ENCODE measurements at regions not wholly inside any gene's neighbourhood (a gene's known extent, or its start where the extent isn't known, plus 50 kb on each side); places are given as distances from the start of the nearest gene placed in this dataset.
"Not testable (repeated sequence)": the region's sequence is repeated elsewhere in the genome, so short reads cannot be mapped to it uniquely, and the experiment has no call there.

GRCh38 chr5:15333091-15333490 lies 166.9 kb upstream of the FBXL7 start:
- no peak for DNase-seq

DNA sequence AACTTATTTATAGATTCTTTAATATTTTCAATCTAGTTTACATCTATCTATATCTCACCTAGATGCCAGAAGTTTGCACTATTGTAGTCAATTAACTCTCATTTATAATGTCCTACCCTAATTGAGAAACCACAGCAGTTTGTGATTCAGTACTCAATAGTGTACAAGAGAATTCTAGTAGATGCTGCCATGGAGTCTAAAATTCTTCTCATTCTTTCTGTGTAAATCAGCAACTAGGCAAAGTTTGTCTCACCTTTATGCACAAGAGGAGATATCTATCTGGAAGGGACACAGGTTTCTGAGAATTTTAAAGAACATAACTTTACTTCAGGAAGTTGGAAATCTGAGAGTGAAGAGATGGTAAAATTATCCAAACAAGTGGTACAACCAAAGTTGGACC lies 173.0 kb upstream of the FBXL7 start:
- no peak for DNase-seq

DNA sequence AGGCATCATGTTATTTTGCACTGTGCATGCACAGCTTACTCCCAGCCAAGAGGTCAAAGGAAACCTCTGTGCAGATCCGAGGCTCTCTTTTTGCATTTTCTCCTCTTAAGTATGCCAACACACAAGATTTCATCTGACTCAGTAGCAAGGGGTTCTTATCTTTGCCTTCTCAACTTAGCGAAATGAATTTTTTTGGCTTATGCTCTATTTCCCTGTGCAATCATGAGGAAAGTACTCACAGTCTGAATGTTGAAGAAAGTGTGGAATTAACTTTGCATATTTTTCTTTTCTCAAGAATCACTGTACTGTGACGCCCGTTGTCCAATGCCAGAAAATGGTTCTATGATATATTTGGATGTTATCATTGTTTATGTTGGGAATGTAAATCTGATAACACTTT lies 173.5 kb upstream of the FBXL7 start:
- DNase-seq = no peak

DNA sequence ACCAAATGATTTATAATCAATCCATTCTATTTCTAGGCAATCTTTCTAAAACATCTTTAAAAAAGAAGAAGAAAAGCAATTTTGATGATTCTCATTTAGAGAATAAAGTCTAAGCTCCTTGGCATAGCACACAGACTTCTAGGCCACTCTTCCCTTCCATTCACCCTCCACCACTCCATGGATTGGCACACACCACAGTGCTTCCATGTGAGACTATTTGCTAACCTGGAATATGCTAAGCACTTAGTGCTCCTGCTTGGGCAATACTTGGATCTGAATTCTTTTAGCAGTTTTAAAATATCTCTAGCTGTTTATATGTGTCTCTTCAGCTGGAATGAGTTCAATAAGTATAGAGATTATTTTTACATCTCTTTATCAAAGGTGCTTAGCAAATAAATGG lies 177.6 kb upstream of the FBXL7 start:
- DNase-seq = no peak

- DNase-seq = no peak
Observed at GRCh38 chr5:15321776-15322175, 178.2 kb upstream of the FBXL7 start.

DNA sequence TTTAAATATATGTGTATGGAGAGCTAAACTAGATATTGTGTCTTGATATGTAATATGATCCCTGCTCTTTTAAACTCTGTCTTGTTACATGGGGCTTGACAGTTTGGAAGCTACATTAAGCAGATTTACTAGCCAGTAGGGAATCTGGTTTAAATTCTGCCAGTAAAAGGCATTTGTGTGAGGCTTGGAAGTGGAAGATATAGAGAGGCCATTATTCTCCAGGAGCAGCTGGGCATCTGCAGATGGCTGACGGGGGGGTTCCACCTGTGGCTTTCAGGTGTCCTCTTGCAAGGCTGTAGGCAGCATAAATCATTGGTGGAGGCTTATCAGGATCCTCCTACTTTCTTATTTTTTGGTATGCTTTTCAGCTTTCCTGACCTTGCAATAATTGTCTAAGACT lies 179.1 kb upstream of the FBXL7 start:
- DNase-seq = no peak

- DNase-seq = no peak
Observed at GRCh38 chr5:15304914-15305834, 194.8 kb upstream of the FBXL7 start.

GRCh38 chr5:15304066-15304731 lies 195.8 kb upstream of the FBXL7 start:
- DNase-seq = no peak

GRCh38 chr5:15300141-15300540 lies 199.8 kb upstream of the FBXL7 start:
- DNase-seq = no peak

- no peak for DNase-seq
Observed at GRCh38 chr5:15290953-15291352, 209.0 kb upstream of the FBXL7 start.

DNA sequence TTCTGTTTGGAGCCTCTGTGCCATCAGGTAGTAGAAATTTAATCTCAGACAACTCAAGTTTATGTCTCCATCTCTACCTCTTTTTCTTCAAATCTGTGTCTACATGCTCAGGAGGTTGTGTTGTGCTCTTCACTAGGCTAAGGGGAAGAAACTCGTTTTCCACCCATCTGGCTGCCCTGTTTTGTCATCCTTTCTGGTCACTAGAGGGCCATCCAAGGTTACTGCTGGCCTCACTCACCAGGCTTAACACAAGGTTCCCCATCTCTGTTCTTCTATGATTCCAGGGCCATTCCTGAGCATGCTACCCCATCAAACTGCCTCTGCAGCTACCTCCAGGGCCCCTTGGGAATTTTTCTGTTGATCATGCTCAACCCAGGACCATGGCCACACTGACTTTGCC lies 213.3 kb upstream of the FBXL7 start:
- no peak for DNase-seq

DNA sequence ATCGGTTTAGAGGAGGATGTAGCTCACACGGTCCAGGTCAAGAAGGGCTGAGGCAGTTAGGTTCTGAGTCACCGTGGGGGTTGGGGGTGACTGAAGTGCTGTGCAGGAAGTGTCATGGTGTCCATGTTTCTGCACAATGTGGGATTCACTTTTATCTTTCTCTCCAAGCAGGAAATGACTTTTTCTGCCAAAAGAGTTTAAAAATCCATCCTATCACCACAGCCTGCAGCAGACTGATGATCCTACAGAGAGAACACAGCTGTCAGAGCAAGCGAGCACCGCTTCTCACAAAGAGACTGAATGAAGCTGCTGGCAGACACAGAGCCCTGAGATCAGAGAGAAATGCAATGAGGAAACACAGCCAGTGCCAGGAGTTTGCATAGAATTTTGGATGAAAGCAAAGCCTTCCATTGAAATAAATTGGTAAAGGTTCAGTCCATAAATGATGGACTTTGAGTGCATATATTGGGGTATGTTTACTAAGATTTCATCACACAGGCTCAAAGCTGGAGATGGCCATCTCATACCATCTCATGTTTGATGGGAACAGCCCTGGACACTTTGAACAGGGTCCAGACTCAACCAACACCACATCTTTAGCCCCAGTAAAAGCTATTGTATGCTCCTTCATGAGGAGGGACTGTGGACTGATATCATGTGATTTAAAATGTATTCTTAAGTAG lies 213.9 kb upstream of the FBXL7 start:
- DNase-seq = no peak

DNA sequence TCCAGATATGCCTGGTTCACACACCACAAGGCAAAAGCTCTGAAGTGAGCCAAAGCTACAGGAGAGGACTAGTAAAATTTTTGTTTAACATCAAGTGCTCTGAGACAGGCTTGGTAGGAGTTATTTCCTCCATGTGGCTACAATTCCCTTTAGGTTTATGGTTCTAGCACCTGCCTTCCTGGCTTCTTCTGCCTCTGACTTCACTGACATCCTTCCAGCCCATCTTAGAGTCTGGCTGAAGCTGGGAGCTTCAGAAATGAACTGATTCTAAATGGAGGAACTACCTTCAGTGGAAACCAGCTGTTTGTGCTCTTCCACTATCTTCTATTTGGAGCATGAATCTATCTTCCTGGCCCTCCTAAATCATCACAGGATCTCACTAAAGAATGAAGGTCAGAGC lies 215.3 kb upstream of the FBXL7 start:
- DNase-seq = no peak

GRCh38 chr5:15283076-15283475 lies 216.9 kb upstream of the FBXL7 start:
- DNase-seq = no peak

GRCh38 chr5:15282611-15283010 lies 217.4 kb upstream of the FBXL7 start:
- no peak for DNase-seq

- not testable (repeated sequence) for DNase-seq
Observed at GRCh38 chr5:15271596-15271995, 228.4 kb upstream of the FBXL7 start.

GRCh38 chr5:15267966-15268365 lies 232.0 kb upstream of the FBXL7 start:
- no peak for DNase-seq

GRCh38 chr5:15266841-15267240 lies 233.1 kb upstream of the FBXL7 start:
- no peak for DNase-seq

DNA sequence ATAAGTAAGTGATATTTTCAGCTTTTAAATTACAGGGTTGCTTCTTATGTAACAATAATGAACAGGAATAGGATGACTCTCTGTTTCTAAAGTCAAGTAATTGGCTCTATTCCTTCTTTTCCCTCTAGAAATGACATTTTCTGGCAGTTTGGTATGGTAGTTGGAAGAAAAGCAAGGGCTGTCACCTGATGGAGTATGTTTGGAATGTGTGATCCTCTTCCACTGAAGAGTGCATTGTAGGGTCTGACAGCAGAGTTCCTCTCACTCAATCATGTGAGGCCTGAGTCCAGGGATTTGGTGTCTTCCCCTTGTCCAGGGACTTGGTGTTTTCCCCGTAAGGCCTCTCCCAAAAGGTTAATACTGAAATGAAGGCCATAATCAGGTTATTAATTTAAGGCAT lies 233.8 kb upstream of the FBXL7 start:
- DNase-seq = no peak

GRCh38 chr5:15263942-15264341 lies 236.0 kb upstream of the FBXL7 start:
- no peak for DNase-seq

DNA sequence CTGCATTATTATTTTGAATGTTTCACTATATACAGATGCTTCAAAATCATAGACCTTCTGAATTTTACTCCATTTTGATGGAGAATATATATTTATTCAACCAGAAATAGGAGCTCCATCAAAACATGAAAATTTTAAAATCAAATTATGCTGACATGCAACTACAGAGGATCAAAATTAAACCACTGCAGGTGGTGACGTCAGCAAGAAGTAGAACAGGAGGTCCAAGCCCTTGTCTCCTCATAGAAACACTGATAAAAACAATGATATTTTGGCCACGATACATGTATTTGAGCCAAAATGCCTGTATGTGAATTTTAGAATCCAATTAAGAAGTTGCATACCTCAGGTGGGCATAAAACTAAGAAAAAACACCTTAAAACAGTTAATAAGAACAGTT lies 236.6 kb upstream of the FBXL7 start:
- DNase-seq = no peak

DNA sequence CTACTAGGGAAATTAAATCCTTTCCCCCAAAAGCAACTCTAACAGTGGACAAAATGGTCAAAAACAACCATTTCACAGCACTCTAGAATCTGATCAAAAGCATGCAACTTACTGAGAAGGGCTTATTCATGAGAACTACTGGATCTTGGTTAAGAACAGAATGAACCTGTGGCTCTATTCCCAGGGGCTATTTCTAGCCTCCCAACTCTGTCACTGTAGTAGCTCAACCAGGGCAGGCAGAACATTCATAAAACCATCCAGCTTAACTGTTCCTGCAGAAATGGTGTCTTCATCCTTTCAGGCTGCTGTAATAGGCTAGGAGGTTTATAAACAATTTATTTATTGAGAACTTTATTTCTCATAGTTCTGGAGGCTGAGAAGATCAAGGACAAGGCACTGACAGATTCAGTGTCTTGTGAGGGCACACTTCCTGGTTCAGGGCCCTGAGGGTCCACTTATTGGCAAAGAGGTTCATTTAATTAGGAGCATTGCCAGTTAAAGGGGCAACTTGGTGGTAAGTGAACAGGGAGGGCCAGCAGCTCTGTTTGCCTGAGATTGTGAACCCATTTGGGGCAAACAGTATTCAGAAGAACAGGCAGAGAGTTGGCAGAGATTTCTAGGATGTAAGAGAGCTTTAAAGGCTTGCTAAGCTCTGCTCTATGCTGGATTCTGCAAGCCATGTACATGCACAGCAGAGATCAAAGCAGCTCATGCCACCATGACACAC lies 238.5 kb upstream of the FBXL7 start:
- DNase-seq = no peak
